Breast epithelium (tissue), 4 donors: ENCODE measurements at regions not wholly inside any gene's neighbourhood (a gene's known extent, or its start where the extent isn't known, plus 50 kb on each side); places are given as distances from the start of the nearest gene placed in this dataset.

Experiments used
- DNase-seq, 2 donors: peaks; one replicate each; pipeline ENCODE4 v3.0.0-alpha.2; 2019; ENCODE audit warnings: low spot score in 2 of 2
- H3K27ac ChIP-seq, 2 donors: fragments of 200-600 bp; sonication (generic) in 1 of 2; one replicate each; pipeline ENCODE4 v1.5.1; 2016 to 2019; ENCODE audit warnings: mild to moderate bottlenecking in 1 of 2
- H3K27me3 ChIP-seq, 2 donors: fragments of 200-600 bp; sonication (generic) in 1 of 2; one replicate each; pipeline versions ENCODE4 v1.5.1 to v1.6.0; 2017 to 2019; ENCODE audit warnings: control low read depth in 1 of 2, mild to moderate bottlenecking in 1 of 2
- H3K36me3 ChIP-seq: fragments of 200-600 bp; one replicate; pipeline ENCODE4 v1.5.1; 2019
- H3K4me1 ChIP-seq, 2 donors: fragments of 200-600 bp; sonication (generic); one replicate each; pipeline ENCODE4 v1.5.1; 2016 to 2019; ENCODE audit warnings: control low read depth in 1 of 2
- H3K4me3 ChIP-seq, 3 donors: fragments of 200-600 bp; sonication (generic); 1 replicate in 2 of 3; 2 replicates in 1 of 3; pipeline ENCODE4 v1.5.1; 2016 to 2019; ENCODE audit warnings: mild to moderate bottlenecking in 3 of 3, moderate library complexity in 2 of 3
- H3K9me3 ChIP-seq, 2 donors: fragments of 200-600 bp; sonication (generic) in 1 of 2; one replicate each; pipeline ENCODE4 v1.5.1; 2016 to 2019; ENCODE audit warnings: control low read depth in 1 of 2
- POLR2A ChIP-seq: fragments of 450-650 bp; IDR thresholded peaks from one replicate; pipeline ENCODE4 v1.6.1; 2016; ENCODE audit warnings: antibody characterized with exemption, mild to moderate bottlenecking, moderate library complexity
- POLR2AphosphoS5 ChIP-seq, 3 donors: sonication (generic); formaldehyde crosslinking; IDR thresholded peaks; one replicate each; pipeline ENCODE4 v1.6.1; 2017; ENCODE audit warnings: antibody characterized with exemption in 3 of 3
- intact Hi-C: fragments of 100-400 bp; cut with DNase I; formaldehyde crosslinking; loops from one replicate; pipeline ENCODE4 v1.15.1; 2023; ENCODE audit warnings: low total_unique reads
- TF ChIP-seq, protein P1 (sequence below), 3 donors: fragments of 450-650 bp; IDR thresholded peaks; one replicate each; pipeline ENCODE4 v1.5.1; 2016 to 2017; ENCODE audit warnings: antibody characterized with exemption in 3 of 3, mild to moderate bottlenecking in 3 of 3, moderate library complexity in 3 of 3

- Histone ChIP-seq H3K27ac (peak overlapping the region in 1 of 2 donors; percentile 22), H3K9me3 (no peaks in the 10 kb centered on the region), H3K4me3 (no peak overlapping the region), H3K4me1 (no peaks in the 10 kb centered on the region), H3K27me3 (no peaks in the 10 kb centered on the region), H3K36me3 (no peaks in the 10 kb centered on the region)
- intact Hi-C loops, result no loop called here
- TF ChIP-seq POLR2A (no peak), POLR2AphosphoS5 (IDR thresholded peaks at IDR 0.05) (no peak)
- TF ChIP-seq, protein P1, sequence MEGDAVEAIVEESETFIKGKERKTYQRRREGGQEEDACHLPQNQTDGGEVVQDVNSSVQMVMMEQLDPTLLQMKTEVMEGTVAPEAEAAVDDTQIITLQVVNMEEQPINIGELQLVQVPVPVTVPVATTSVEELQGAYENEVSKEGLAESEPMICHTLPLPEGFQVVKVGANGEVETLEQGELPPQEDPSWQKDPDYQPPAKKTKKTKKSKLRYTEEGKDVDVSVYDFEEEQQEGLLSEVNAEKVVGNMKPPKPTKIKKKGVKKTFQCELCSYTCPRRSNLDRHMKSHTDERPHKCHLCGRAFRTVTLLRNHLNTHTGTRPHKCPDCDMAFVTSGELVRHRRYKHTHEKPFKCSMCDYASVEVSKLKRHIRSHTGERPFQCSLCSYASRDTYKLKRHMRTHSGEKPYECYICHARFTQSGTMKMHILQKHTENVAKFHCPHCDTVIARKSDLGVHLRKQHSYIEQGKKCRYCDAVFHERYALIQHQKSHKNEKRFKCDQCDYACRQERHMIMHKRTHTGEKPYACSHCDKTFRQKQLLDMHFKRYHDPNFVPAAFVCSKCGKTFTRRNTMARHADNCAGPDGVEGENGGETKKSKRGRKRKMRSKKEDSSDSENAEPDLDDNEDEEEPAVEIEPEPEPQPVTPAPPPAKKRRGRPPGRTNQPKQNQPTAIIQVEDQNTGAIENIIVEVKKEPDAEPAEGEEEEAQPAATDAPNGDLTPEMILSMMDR (IDR thresholded peaks at IDR 0.05), result no peak
- DNase-seq, result no peak
Measured at GRCh38 chr21:17003258-17003615, 509.6 kb upstream of the CXADR start.

GRCh38 chr21:17003763-17004373 lies 509.0 kb upstream of the CXADR start:
- Histone ChIP-seq H3K9me3 (no peaks in the 10 kb centered on the region), H3K4me1 (no peaks in the 10 kb centered on the region), H3K4me3 (peak overlapping the region in 1 of 3 donors; percentile 20), H3K36me3 (no peaks in the 10 kb centered on the region), H3K27me3 (no peaks in the 10 kb centered on the region), H3K27ac (peak overlapping the region; percentile 10 to 27)
- DNase-seq, result no peak
- TF ChIP-seq POLR2A (no peak), POLR2AphosphoS5 (IDR thresholded peaks at IDR 0.05) (no peak)
- TF ChIP-seq, protein P1 (IDR thresholded peaks at IDR 0.05), result no peak
- intact Hi-C loops, result no loop called here

DNA sequence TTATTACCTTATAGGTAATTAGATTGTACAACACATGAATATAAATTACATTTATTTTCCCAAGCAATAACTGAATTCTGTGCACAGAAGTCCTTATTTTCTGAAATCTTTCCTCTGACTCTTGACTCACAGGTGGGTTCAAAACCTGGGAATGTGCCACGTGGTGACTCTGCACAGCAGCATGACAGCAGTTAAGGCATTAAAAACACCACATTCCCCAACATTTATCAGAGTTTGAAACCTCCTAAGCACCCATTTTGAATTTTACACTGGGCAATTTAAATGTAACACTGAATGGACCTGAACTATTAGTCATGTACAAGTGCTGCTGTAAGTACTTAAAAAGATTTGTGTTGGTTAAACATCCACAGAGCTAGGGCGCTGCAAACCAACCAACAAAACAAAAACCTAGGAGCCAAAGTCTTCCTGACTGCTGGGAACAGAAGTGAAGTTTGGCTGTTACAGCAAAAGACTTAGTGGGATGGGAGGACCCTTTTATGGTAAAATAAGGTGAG lies 480.6 kb upstream of the CXADR start:
- peaks cover 0 to 3% of the 10 kb centered on the region in 2 donors for H3K9me3 ChIP-seq
- no peak overlapping the region for H3K27ac ChIP-seq
- DNase-seq, result no peak
- H3K27me3 ChIP-seq, result no peaks in the 10 kb centered on the region
- no peaks in the 10 kb centered on the region for H3K4me1 ChIP-seq
- TF ChIP-seq POLR2AphosphoS5 (IDR thresholded peaks at IDR 0.05) (no peak), POLR2A (no peak)
- TF ChIP-seq, protein P1 (IDR thresholded peaks at IDR 0.05), result no peak
- H3K36me3 ChIP-seq, result no peaks in the 10 kb centered on the region
- intact Hi-C loops, result no loop called here
- no peak overlapping the region for H3K4me3 ChIP-seq

DNA sequence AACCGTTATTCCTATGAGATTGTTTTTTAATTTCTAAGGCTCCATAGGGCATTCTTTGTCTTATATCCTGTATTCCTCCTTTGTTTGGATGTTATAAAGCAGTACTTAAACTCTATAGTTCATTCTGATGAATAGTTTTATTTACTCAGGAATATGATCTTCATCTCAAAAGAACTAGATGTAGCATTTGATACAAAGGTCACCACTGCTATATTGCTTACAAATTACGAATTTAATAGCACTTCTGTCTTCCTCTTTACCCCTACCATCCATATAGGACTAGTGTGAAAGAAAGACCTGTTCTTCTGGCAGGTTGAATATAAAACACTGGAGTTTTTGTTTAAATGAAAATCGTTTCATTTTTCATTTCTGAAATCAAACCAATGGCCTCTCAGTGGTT lies 468.1 kb upstream of the CXADR start:
- Histone ChIP-seq H3K4me3 (no peak overlapping the region), H3K9me3 (no peaks in the 10 kb centered on the region), H3K36me3 (no peaks in the 10 kb centered on the region), H3K27ac (no peak overlapping the region), H3K4me1 (no peaks in the 10 kb centered on the region), H3K27me3 (no peaks in the 10 kb centered on the region)
- no peak for TF ChIP-seq POLR2A
- no peak for TF ChIP-seq POLR2AphosphoS5 (IDR thresholded peaks at IDR 0.05)
- TF ChIP-seq, protein P1 (IDR thresholded peaks at IDR 0.05), result no peak
- no peak for DNase-seq
- intact Hi-C loops, result no loop called here

DNA sequence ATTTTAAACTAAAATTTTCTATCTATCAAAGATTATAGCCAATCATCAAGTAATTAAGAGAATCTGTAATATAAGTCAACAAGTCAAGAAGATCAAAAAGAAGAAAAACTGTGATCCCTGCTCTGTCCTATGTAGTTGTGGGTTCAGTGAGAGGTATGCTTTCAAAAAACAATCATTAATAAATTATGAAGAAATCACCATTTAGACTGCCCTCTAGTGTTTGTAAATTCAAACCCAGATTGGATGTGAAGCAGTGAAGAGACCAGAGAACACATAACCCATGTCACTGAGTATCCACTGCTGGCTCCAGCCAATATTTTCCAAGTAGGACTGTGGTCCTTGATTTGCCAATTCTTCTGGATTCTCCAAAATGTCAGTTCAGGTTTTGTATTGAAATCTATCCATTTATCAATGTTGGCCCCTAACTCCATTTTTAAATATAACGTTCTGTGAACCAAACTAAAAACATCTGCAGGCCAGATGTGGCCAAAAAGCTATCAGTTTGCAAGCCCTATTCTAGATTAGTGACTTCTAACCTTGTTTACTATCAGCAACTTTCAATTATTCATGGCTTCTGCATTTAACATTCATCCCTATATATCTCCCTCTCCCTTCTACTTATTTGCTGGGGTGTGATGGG lies 467.5 kb upstream of the CXADR start:
- Histone ChIP-seq H3K4me1 (no peaks in the 10 kb centered on the region), H3K27ac (no peak overlapping the region), H3K9me3 (no peaks in the 10 kb centered on the region), H3K4me3 (no peak overlapping the region), H3K27me3 (no peaks in the 10 kb centered on the region), H3K36me3 (no peaks in the 10 kb centered on the region)
- intact Hi-C loops, result no loop called here
- DNase-seq, result no peak
- no peak for TF ChIP-seq POLR2A
- TF ChIP-seq POLR2AphosphoS5 (IDR thresholded peaks at IDR 0.05), result no peak
- TF ChIP-seq, protein P1 (IDR thresholded peaks at IDR 0.05), result peak in 1 of 3 donors; percentile 26
